VCaP (cell line): ENCODE measurements at regions not wholly inside any gene's neighbourhood (a gene's known extent, or its start where the extent isn't known, plus 50 kb on each side); places are given as distances from the start of the nearest gene placed in this dataset.

ENCODE experiments used
- H3K27ac ChIP-seq: fragments of 450-650 bp; 2 replicates; pipeline ENCODE4 v1.5.1; 2017
- TF ChIP-seq, protein P1 (sequence below): fragments of 450-650 bp; conservative IDR thresholded peaks from 2 replicates; pipeline ENCODE4 v1.5.1; 2017; ENCODE audit warnings: mild to moderate bottlenecking, moderate library complexity

DNA sequence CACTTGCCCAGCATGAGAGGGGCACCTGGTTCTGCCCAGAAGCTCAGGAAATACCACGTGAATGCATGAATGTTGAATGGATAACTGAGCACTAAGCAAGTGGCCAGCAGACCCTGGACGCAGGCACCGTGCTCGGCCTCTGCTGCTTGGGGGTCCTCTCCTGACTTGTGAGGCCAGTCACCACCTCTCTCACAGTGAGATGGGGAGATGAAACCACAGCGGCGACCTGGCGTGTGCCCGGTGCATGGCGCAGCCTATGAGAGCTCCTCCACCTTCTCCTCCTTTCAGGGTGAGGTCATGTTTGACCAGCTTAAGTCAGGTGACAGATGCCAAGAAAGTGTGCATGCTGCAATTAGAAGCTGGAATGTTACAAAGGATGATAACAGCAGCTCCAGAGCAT lies 75.5 kb downstream of the HMX1 start:
- no peak overlapping the region for H3K27ac ChIP-seq
- TF ChIP-seq, protein P1, sequence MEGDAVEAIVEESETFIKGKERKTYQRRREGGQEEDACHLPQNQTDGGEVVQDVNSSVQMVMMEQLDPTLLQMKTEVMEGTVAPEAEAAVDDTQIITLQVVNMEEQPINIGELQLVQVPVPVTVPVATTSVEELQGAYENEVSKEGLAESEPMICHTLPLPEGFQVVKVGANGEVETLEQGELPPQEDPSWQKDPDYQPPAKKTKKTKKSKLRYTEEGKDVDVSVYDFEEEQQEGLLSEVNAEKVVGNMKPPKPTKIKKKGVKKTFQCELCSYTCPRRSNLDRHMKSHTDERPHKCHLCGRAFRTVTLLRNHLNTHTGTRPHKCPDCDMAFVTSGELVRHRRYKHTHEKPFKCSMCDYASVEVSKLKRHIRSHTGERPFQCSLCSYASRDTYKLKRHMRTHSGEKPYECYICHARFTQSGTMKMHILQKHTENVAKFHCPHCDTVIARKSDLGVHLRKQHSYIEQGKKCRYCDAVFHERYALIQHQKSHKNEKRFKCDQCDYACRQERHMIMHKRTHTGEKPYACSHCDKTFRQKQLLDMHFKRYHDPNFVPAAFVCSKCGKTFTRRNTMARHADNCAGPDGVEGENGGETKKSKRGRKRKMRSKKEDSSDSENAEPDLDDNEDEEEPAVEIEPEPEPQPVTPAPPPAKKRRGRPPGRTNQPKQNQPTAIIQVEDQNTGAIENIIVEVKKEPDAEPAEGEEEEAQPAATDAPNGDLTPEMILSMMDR, result no peak

DNA sequence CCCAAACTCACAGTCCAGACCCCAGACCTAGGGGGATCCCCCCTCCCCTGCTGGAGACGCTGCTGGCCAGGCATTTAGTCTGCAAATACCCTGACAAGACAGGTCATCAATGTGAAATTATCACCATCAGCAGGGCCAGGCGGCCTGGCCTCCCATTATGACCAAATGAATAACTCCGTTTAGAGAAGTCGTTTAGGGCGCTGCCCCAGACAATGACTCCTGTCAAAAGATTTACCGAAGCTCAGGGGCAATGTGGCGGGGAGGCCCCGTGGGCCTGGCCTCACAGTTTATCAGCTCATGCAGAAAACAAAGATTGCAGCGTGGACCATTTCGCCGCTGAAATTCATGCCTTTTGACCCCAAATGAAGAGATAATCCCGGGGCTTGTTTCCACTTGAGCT lies 76.5 kb downstream of the HMX1 start:
- no peak overlapping the region for H3K27ac ChIP-seq
- TF ChIP-seq, protein P1, result no peak

DNA sequence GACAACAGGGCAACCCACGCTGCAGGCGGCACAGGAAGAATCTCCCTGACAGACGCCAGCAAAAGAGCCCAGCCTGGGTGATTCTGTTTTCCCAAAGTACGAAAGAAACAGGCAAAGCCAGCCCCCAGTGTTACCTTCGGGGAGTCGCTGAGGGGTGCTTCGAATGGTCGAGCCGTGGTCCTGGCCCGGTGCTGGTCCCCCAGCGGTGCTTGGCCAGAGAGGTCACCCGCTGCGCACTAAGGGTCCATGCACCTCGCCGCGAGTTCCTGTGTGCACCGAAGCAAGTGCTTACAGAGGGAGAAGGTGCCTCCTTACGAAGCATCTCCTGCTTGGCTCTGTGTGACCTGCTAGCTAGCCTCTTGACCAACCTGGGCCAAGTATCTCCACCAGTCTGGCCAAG lies 77.1 kb downstream of the HMX1 start:
- TF ChIP-seq, protein P1, result no peak
- H3K27ac ChIP-seq, result no peak overlapping the region

DNA sequence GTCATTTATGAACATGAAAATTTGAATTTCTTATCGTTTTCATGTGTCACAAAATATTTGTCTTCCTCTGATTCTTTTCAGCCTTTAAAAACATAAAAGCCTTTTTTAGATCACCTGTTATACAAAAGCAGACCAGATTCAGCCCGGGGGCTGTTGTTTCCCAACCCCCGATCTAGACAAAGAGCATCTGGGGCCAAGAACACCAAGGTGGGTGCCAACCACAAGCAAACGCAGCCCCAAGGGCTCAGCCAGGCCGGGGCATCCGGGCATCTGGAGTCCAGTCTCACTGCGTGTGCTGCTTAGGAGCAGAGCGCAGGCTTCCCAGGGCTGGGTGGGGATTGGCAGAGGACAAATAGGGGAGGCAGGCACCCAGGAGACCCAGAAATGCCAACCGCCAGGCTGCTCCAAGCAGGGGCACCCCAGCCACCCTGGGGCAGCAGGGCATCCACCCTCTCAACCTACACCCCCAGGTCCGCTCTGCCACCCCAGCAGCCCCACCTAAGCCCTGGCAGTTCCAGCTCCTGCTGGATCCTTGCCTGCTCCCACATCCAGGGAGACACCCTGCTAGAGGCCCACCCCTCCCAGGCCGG lies 78.0 kb downstream of the HMX1 start:
- TF ChIP-seq, protein P1, result no peak

DNA sequence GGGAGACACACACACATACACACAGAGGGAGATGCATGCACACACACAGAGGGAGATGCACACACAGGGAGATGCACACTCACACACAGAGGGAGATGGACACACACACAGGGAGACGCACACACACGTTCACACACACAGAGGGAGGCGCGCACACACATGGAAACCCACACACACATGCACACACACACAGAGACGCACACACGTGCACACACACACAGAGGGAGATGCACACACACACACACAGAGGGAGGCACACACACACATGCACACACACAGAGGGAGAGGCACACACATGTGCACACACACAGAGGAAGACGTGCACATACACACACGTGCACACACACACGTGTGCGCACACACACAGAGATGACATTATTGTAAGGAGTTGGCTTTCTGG lies 79.1 kb downstream of the HMX1 start:
- TF ChIP-seq, protein P1, result no peak
- H3K27ac ChIP-seq, result no peak overlapping the region

More for the DNA sequence above, 78.0 kb downstream of the HMX1 start:
- H3K27ac ChIP-seq, result no peak overlapping the region

DNA sequence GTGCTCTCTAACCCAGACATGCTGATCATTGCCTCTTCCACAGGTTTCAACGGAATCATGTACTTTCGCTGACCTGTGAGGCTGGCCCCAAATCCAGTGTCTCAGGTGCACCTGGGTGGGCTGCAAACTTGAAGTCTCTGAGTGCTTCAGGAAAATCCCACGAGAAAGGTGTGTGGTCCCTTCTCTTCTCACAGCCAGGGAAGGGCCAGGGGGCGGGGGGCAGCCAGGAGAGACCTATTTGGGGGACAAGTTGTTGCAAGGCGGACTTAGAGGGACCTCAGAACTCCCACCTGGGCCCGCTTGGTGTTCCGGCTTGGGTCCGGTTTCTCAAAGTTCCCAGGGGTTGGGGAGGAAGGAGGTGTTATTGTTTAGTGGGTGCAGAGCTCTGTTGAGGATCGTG lies 80.0 kb downstream of the HMX1 start:
- TF ChIP-seq, protein P1, result no peak
- no peak overlapping the region for H3K27ac ChIP-seq

DNA sequence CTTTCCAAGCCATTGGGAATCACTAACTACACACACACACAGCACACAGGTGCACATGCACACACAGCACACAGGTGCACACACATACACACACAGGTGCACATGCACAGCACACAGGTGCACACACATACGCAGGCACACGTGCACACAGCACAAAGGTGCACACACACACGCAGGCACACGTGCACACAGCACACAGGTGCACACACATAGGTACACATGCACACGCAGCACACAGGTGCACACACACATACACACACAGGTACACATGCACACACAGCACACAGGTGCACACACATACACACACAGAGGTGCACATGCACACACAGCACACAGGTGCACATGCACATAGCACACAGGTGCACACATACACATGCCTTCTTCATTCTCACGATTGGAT lies 80.9 kb downstream of the HMX1 start:
- TF ChIP-seq, protein P1, result no peak
- H3K27ac ChIP-seq, result no peak overlapping the region
